NCI-H2227 (cell line): ENCODE measurements at regions not wholly inside any gene's neighbourhood (a gene's known extent, or its start where the extent isn't known, plus 50 kb on each side); places are given as distances from the start of the nearest gene placed in this dataset.

Experiments
- DNase-seq: peaks from one replicate; lab custom pipeline; 2025; ENCODE audit not compliant: unreplicated experiment; lab: John Stamatoyannopoulos, UW

DNA sequence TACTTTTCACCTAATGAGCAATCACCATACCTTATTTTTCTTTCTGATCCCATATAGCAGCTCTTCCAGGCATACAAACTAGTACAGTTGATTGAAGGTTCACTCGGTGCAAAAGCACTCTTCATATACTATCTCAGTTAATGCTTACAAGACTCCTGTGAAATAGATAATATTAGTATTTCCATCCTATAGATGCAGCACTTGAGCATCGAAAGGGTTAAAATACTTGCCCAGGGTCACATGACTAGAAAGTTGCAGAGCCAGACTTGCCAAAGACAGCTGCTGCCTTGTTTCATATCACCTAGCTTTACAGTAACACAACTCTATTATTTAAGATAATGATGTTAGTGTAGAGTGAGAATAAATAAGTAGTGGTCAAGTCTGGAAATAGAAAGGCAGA is 466.0 kb upstream of the TNP1 start:
- DNase-seq, result no peak

DNA sequence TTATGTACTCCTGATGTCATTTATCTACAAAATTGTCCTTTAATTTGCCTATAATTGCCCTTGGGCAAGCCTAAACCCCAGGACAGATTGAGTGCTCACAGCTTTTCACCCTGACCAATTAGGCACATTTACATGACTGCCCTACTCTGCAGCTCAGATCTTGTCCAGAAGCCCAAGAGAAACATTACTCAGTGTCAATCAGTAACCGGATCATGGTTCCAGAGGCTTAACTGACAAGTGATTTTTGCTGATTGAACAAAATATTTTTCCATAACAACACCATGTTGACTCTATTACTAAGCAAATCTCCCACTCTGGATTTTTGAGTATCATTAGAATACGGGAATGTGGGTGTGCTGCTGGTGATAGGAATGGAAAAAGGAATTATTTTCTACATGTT is 465.4 kb upstream of the TNP1 start:
- DNase-seq, result no peak

DNA sequence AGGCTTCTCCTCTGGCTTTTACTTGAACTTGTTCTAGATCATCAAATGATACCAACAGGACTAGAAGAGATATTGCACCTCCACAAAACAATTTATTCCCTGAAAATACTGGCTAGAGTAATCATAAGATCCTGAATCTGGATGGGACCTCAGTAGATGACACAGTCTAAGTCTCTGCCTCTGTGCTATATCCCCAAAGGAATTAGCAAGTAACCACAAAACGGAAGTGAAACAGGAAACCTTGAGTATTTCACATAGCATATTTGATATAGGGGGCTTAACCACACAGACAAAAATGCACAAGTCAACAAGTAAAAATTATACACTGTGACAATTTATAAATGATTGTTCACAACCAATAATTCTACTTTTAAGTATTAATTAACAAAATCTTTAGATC is 456.9 kb upstream of the TNP1 start:
- DNase-seq, result no peak

GRCh38 chr2:217314021-217314460 is 454.2 kb upstream of the TNP1 start:
- peak; percentile 37 for DNase-seq

- no peak for DNase-seq
Observed at GRCh38 chr2:217313386-217313785, 453.5 kb upstream of the TNP1 start.

GRCh38 chr2:217309056-217309455 is 449.2 kb upstream of the TNP1 start:
- DNase-seq, result no peak

DNA sequence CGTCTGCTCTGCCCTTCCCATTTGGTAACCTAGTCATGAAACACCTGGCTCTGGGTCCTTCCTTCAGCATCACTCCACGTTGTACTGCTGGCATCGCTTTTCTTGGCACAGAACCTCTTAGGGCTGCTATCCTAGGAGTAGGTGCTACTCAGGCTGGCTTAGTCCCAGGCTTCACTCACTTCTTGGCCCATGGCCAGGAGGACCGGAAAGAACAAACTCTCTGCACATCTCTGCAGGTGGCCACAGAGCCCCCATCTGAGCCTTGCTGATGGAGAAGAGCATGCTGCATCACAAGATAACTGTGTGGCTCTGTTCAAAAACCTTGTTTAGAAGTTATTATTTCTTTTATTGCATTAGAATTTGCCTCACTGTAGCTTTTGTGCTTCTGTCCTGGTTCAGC is 447.2 kb upstream of the TNP1 start:
- no peak for DNase-seq

DNA sequence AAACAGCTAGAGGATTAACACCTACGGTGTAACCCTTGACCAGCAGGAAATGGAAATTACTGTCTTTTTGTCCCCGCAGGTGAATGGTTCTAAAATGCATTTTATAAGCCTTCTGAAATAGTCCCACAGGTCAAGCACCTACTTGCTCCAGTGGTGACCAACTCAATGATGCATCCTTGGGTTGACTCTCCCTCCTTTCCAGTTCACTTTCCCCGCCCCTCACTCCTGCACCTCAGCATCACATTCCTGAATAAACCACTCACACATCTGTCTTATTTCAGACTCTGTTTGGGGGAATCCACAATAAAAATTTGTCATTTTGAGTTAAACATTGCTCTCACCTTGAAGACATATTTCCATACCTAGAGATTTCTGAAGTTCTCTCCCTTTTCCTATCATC is 446.0 kb upstream of the TNP1 start:
- no peak for DNase-seq

- no peak for DNase-seq
Observed at GRCh38 chr2:217304582-217304981, 444.7 kb upstream of the TNP1 start.

DNA sequence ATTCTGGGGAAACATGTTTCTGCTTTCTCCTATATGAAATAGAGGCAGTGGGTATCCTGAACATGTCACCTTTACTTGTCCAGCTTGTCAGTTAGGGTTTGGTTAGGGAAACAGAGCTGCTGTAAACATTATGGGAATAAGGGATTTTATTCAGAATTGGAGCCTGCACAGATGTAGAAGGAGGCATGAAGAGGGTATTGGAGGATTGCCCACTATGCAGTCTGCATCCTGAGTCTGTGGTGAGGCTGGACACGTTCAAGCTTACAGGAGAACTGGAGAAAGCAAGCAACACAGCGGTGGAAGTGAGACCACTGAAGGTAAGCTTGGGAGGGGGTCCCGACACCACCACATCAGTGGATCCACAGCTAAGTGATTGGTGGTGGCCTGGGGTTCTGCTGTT is 443.0 kb upstream of the TNP1 start:
- DNase-seq, result no peak

DNA sequence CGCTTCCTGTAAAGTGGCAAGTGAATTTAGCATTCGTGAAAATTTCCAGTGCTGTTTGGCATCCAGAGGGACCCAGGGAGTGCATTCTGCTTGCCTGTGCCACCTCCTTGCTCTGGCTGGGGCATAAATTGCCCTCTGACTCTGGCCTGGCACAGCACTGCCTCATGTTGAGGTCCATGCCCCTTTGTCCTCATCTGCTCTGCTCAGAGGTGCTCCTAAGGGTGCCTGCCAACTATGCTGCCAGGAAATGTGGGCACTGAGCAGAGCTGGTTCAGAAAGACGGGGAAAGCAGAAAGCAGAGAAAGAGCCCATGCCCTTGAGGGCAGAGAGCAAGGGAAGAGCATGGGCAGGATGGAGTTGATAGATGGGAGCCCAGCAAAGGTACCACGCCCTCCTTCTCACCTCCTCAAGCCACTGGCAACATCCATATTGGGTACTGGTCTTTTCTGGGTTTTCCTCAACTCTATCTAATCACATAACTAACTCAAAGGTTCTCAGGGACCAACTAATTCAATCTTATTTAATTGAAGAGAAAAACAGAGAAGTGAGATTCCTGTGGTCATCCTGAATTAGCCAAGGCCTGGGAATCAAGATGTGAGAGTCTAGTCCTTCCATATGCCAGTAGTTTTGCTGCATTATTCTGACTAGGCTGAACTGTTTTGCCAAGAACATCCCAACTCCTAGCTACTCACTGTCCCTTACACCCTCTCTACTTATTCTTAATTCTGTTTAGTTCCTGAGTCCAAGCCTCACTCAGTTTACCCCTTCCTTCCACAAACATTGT is 441.5 kb upstream of the TNP1 start:
- DNase-seq, result no peak

GRCh38 chr2:217299590-217299989 is 439.7 kb upstream of the TNP1 start:
- DNase-seq, result no peak

DNA sequence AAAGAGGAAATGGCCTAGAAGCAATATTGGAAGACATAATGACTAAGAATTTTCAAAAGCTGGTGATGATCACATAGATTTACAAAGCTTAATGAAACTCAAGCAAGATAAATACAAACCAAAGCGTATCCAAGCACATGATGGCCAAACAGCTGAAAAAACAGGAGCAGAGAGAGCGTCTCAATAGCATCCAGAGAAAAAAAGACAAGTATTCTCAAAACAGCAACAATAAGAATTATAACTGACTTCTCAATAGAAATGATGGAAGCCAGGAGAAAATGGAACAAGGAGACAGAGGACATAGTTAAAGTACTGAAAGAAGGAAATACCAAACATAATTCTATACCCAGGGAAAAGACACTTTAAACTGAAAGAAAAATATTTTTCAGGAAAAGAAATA is 437.2 kb upstream of the TNP1 start:
- DNase-seq, result no peak

GRCh38 chr2:217294818-217295217 is 435.0 kb upstream of the TNP1 start:
- no peak for DNase-seq

GRCh38 chr2:217294211-217294610 is 434.3 kb upstream of the TNP1 start:
- DNase-seq, result no peak

DNA sequence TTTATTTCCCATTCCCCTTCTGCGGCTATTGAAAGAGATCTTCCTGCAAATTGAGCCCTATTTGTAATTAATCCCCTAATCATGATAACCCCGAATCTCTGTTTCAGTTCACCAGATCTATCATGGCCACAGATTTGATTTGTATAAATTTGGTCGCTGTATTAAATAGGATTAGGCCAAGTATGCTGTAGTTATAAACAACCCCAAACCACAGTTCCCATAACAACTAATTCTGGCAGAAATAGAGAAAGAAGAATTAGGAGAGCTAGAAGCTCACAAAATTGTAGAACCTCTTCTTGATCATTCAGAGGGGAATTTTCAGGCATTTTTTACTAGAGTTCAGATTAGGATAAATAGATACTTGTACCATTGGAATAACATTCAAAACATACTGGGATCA is 433.7 kb upstream of the TNP1 start:
- no peak for DNase-seq

- DNase-seq, result no peak
Observed at GRCh38 chr2:217293046-217293445, 433.2 kb upstream of the TNP1 start.

- DNase-seq, result no peak
Observed at GRCh38 chr2:217291259-217291658, 431.4 kb upstream of the TNP1 start.

DNA sequence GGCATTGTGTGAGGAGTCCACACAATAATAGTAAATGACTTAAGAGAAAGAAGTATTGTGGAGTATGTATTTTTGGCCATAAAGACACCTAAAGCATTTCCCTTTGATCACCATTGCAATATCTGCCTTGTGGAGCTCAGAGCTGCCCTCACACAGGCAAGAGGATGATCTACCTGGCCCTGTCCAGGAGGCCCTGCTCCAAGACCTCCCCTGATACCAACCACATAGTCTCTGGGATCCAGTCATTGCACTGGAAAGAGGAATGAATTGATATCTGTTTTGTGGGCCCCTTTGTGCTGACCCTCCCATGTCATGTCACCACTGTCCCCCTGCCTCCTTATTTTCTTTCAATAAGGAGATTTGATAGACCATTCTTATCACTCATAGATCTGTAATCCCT is 430.6 kb upstream of the TNP1 start:
- DNase-seq, result no peak

DNA sequence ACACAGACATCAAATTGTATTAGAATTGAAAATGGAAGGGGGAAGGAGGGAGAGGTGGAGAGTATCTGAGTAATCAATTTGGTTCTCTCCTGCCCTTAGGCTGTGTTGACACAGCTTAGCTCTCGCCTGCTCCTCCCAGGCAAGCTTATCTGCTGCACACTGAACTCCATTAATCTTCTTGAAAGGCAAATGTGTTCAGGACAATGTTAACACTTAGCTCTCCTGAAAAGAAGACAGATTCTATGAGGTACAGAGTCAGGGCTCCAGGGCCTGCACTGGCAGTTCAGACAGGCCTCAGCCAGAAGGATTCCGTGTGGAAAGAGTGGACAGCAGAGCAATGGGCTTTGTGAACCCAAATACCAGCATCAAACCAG is 430.0 kb upstream of the TNP1 start:
- DNase-seq, result peak; percentile 50

DNA sequence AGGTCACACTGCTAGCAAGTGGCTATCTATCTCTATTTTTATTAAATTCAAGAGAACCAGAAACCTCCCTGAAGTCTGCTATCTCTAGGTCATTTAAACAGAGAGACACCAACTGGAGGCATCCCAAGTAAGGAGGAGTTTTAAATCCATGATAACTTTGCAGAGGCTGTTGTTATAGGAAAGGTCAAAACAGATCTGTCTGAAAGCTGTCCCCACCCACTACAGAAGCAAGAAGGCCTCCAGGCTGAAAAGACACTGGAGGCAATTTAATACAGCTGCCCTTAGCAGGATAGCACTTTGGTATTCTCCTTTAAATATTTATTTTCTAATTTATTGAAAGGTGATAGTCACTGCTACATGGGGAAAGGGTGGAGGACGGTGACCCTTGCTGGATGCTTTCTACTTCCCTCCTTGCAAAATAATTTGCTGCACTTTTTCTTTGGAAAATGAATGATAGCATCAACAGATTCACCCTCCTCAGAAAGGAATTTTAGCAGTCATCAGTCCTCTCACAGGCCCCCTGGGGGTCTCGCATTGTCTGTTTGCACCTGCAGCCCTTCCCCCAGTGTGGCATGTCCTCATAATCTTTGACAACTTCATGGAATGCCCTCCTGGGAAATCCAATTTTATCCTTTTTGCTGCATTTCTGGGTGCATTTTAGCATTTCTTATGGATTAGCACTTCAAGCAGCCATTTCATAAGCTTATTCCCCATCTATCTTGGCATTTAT is 429.5 kb upstream of the TNP1 start:
- DNase-seq, result peak; percentile 50

DNA sequence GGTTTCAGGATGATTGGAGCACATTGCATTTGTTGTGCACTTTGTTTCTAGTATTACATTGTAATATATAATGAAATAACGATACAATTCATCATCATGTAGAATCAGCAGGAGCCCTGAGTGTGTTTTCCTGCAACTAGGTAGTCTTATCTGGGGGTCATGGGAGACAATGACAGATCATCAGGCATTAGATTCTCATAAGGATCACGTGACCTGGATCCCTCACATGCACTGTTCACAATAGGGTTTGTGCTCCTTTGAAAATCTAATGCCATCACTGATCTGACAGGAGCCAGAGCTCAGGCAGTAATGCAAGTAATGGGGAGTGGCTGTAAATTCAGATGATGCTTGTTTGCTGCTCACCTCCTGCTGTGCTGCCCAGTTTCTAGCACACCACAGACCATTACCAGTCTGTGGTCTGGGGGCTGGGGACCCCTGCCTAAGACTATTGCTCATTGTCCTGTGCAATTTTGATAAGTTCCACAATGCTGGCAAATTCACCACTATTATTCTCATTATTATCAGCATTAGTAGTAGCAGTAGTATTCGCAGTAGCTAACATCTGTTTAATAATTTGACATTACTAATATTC is 428.7 kb upstream of the TNP1 start:
- DNase-seq, result no peak
